Mesendoderm (in vitro differentiated cells): ENCODE measurements at regions not wholly inside any gene's neighbourhood (a gene's known extent, or its start where the extent isn't known, plus 50 kb on each side); places are given as distances from the start of the nearest gene placed in this dataset.

Experiments
- DNase-seq: peaks from one replicate; pipeline ENCODE4 v3.0.0; 2013
- H2AK5ac ChIP-seq: 2 replicates; pipeline ENCODE4 v1.6.1; 2013; ENCODE audit warnings: low read length, inconsistent platforms
- H2BK120ac ChIP-seq: 2 replicates; pipeline ENCODE4 v1.6.1; 2013; ENCODE audit warnings: low read depth, mild to moderate bottlenecking, low read length, moderate library complexity, mixed read lengths
- H2BK15ac ChIP-seq: replicated peaks from 2 replicates; pipeline ENCODE4 v1.6.1; 2013; ENCODE audit warnings: low read depth, mild to moderate bottlenecking, moderate library complexity
- H2BK5ac ChIP-seq: 2 replicates; pipeline ENCODE4 v1.6.1; 2013; ENCODE audit warnings: low read length, inconsistent platforms
- H3K18ac ChIP-seq: 2 replicates; pipeline ENCODE4 v1.6.1; 2013; ENCODE audit warnings: mild to moderate bottlenecking, low read length, mixed read lengths
- H3K23ac ChIP-seq: one replicate; pipeline ENCODE4 v1.6.1; 2013; ENCODE audit warnings: low read length
- H3K27ac ChIP-seq: 2 replicates; pipeline ENCODE4 v1.5.1; 2013; ENCODE audit warnings: low read depth, mild to moderate bottlenecking, inconsistent platforms, low read length, moderate library complexity
- H3K27me3 ChIP-seq: 2 replicates; pipeline ENCODE4 v1.6.1; 2013; ENCODE audit warnings: low read length, control low read depth, mild to moderate bottlenecking, inconsistent platforms; ENCODE audit not compliant: insufficient read depth, poor library complexity
- H3K36me3 ChIP-seq: 2 replicates; pipeline ENCODE4 v1.6.1; 2013; ENCODE audit warnings: low read length, inconsistent platforms; ENCODE audit not compliant: control insufficient read depth, insufficient read depth
- H3K4ac ChIP-seq: one replicate; pipeline ENCODE4 v1.6.1; 2013; ENCODE audit warnings: low read depth, mild to moderate bottlenecking, low read length, moderate library complexity
- H3K4me1 ChIP-seq: 2 replicates; pipeline ENCODE4 v1.6.1; 2013; ENCODE audit warnings: low read depth, low read length, inconsistent platforms; ENCODE audit not compliant: control insufficient read depth
- H3K4me2 ChIP-seq: 2 replicates; pipeline ENCODE4 v1.6.1; 2013; ENCODE audit warnings: low read length
- H3K4me3 ChIP-seq: 2 replicates; pipeline ENCODE4 v1.5.1; 2013; ENCODE audit warnings: mild to moderate bottlenecking, low read length
- H3K56ac ChIP-seq: one replicate; pipeline ENCODE4 v1.6.1; 2013; ENCODE audit warnings: low read length
- H3K79me1 ChIP-seq: 2 replicates; pipeline ENCODE4 v1.6.1; 2013; ENCODE audit warnings: low read length, inconsistent platforms
- H3K79me2 ChIP-seq: 2 replicates; pipeline ENCODE4 v1.6.1; 2013; ENCODE audit warnings: mild to moderate bottlenecking, low read length; ENCODE audit not compliant: control insufficient read depth, insufficient read depth
- H3K9ac ChIP-seq: 2 replicates; pipeline ENCODE4 v1.6.1; 2013; ENCODE audit warnings: low read length, inconsistent platforms
- H4K5ac ChIP-seq: one replicate; pipeline ENCODE4 v1.6.1; 2013; ENCODE audit warnings: low read length
- H4K8ac ChIP-seq: one replicate; pipeline ENCODE4 v1.6.1; 2013; ENCODE audit warnings: low read depth, mild to moderate bottlenecking, control low read depth, low read length, moderate library complexity
- WGBS: extraction: QIAGEN DNeasy Blood & Tissue Kit; methylation state at CpG from one replicate; pipeline ENCODE4 v1.1.7; 2013; ENCODE audit warnings: low lambda C conversion rate, missing lambda C conversion rate; ENCODE audit not compliant: insufficient coverage; ENCODE audit errors: extremely low coverage; 5-methylcytosine and 5-hydroxymethylcytosine counted together

- H3K4me3 ChIP-seq = no peak overlapping the region
- no peak overlapping the region for H2BK120ac ChIP-seq
- no peaks in the 10 kb centered on the region for H3K79me2 ChIP-seq
- H2BK5ac ChIP-seq = no peak overlapping the region
- H3K27ac ChIP-seq = no peak overlapping the region
- H2AK5ac ChIP-seq = no peak overlapping the region
- H3K23ac ChIP-seq = no peak overlapping the region
- no peak overlapping the region for H2BK15ac ChIP-seq
- H3K18ac ChIP-seq = no peak overlapping the region
- H3K27me3 ChIP-seq = no peaks in the 10 kb centered on the region
- H3K56ac ChIP-seq = no peak overlapping the region
- no peak overlapping the region for H4K8ac ChIP-seq
- no peak overlapping the region for H3K4me2 ChIP-seq
- peaks cover 4% of the 10 kb centered on the region for H3K4me1 ChIP-seq
- H4K5ac ChIP-seq = no peak overlapping the region
- H3K79me1 ChIP-seq = no peaks in the 10 kb centered on the region
- H3K4ac ChIP-seq = no peak overlapping the region
- H3K9ac ChIP-seq = no peak overlapping the region
- DNase-seq = no peak
- no peaks in the 10 kb centered on the region for H3K36me3 ChIP-seq
- no CpG with 5 or more reads among the region's 4 CpGs for WGBS
These were observed 149.5 kb downstream of the SLC30A10 start for GRCh38 chr1:219778793-219779369.

GRCh38 chr1:219778110-219778509 lies 150.2 kb downstream of the SLC30A10 start:
- Histone ChIP-seq H3K27ac (no peak overlapping the region), H3K4me1 (peaks cover 4% of the 10 kb centered on the region), H3K9ac (no peak overlapping the region), H4K5ac (no peak overlapping the region), H3K18ac (no peak overlapping the region), H2AK5ac (no peak overlapping the region), H3K27me3 (no peaks in the 10 kb centered on the region), H2BK15ac (no peak overlapping the region), H3K79me2 (no peaks in the 10 kb centered on the region), H3K23ac (no peak overlapping the region), H3K4ac (no peak overlapping the region), H4K8ac (no peak overlapping the region), H2BK120ac (no peak overlapping the region), H2BK5ac (no peak overlapping the region), H3K4me2 (no peak overlapping the region), H3K36me3 (no peaks in the 10 kb centered on the region), H3K56ac (no peak overlapping the region), H3K79me1 (no peaks in the 10 kb centered on the region), H3K4me3 (no peak overlapping the region)
- no CpG with 5 or more reads among the region's 3 CpGs for WGBS
- DNase-seq = no peak

- Histone ChIP-seq H3K23ac (no peak overlapping the region), H3K27ac (no peak overlapping the region), H2BK120ac (no peak overlapping the region), H2AK5ac (no peak overlapping the region), H3K4me3 (no peak overlapping the region), H3K4me2 (no peak overlapping the region), H3K4me1 (no peaks in the 10 kb centered on the region), H3K79me2 (no peaks in the 10 kb centered on the region), H4K5ac (no peak overlapping the region), H4K8ac (no peak overlapping the region), H3K79me1 (no peaks in the 10 kb centered on the region), H3K4ac (no peak overlapping the region), H2BK15ac (no peak overlapping the region), H3K18ac (no peak overlapping the region), H3K36me3 (no peaks in the 10 kb centered on the region), H3K56ac (no peak overlapping the region), H2BK5ac (no peak overlapping the region), H3K27me3 (no peaks in the 10 kb centered on the region), H3K9ac (no peak overlapping the region)
- no peak for DNase-seq
- no CpG with 5 or more reads among the region's 2 CpGs for WGBS
These were observed 154.0 kb downstream of the SLC30A10 start for GRCh38 chr1:219774386-219774785.

- H3K56ac ChIP-seq = no peak overlapping the region
- no peak overlapping the region for H3K18ac ChIP-seq
- no peak overlapping the region for H3K4me2 ChIP-seq
These were observed 154.6 kb downstream of the SLC30A10 start for GRCh38 chr1:219773775-219774174.

GRCh38 chr1:219773110-219773509 lies 155.2 kb downstream of the SLC30A10 start:
- no peak overlapping the region for H2AK5ac ChIP-seq
- H3K4me2 ChIP-seq = no peak overlapping the region
- H3K4ac ChIP-seq = no peak overlapping the region
- H3K9ac ChIP-seq = no peak overlapping the region
- H3K79me2 ChIP-seq = no peaks in the 10 kb centered on the region
- H3K4me1 ChIP-seq = no peaks in the 10 kb centered on the region
- H3K27ac ChIP-seq = no peak overlapping the region
- no peaks in the 10 kb centered on the region for H3K79me1 ChIP-seq
- no peak for DNase-seq
- H3K4me3 ChIP-seq = no peak overlapping the region
- no peak overlapping the region for H2BK15ac ChIP-seq
- no peak overlapping the region for H4K5ac ChIP-seq
- no peak overlapping the region for H3K23ac ChIP-seq
- WGBS = no CpG with 5 or more reads among the region's 1 CpG
- no peak overlapping the region for H3K18ac ChIP-seq
- H3K56ac ChIP-seq = no peak overlapping the region
- H4K8ac ChIP-seq = no peak overlapping the region
- no peaks in the 10 kb centered on the region for H3K36me3 ChIP-seq
- H2BK120ac ChIP-seq = no peak overlapping the region
- H2BK5ac ChIP-seq = no peak overlapping the region
- H3K27me3 ChIP-seq = no peaks in the 10 kb centered on the region

More at GRCh38 chr1:219773775-219774174, 154.6 kb downstream of the SLC30A10 start:
- H3K79me2 ChIP-seq = no peaks in the 10 kb centered on the region
- H2BK15ac ChIP-seq = no peak overlapping the region
- H3K4me1 ChIP-seq = no peaks in the 10 kb centered on the region
- no peak overlapping the region for H4K5ac ChIP-seq
- no peak overlapping the region for H2AK5ac ChIP-seq
- DNase-seq = no peak
- no CpG with 5 or more reads among the region's 3 CpGs for WGBS
- no peaks in the 10 kb centered on the region for H3K27me3 ChIP-seq
- no peak overlapping the region for H2BK5ac ChIP-seq
- no peak overlapping the region for H3K27ac ChIP-seq
- no peak overlapping the region for H3K4me3 ChIP-seq
- no peaks in the 10 kb centered on the region for H3K36me3 ChIP-seq
- H3K4ac ChIP-seq = no peak overlapping the region
- no peaks in the 10 kb centered on the region for H3K79me1 ChIP-seq
- H3K23ac ChIP-seq = no peak overlapping the region
- no peak overlapping the region for H4K8ac ChIP-seq
- H3K9ac ChIP-seq = no peak overlapping the region
- H2BK120ac ChIP-seq = no peak overlapping the region
